Prostate gland (tissue), 2 donors: ENCODE measurements at regions not wholly inside any gene's neighbourhood (a gene's known extent, or its start where the extent isn't known, plus 50 kb on each side); places are given as distances from the start of the nearest gene placed in this dataset.

Experiments
- CTCF ChIP-seq, 4 experiments: fragments of 200-600 bp in 2 of 4; fragments of 450-650 bp in 2 of 4; sonication (generic) in 2 of 4; IDR thresholded peaks; 1 replicate in 3 of 4; 2 replicates in 1 of 4; pipeline ENCODE4 v1.5.1; 2016 to 2019; ENCODE audit warnings: antibody characterized with exemption in 4 of 4, mild to moderate bottlenecking in 2 of 4, moderate library complexity in 2 of 4
- POLR2AphosphoS5 ChIP-seq: sonication (generic); formaldehyde crosslinking; IDR thresholded peaks from one replicate; pipeline ENCODE4 v1.6.1; 2017; ENCODE audit warnings: antibody characterized with exemption

DNA sequence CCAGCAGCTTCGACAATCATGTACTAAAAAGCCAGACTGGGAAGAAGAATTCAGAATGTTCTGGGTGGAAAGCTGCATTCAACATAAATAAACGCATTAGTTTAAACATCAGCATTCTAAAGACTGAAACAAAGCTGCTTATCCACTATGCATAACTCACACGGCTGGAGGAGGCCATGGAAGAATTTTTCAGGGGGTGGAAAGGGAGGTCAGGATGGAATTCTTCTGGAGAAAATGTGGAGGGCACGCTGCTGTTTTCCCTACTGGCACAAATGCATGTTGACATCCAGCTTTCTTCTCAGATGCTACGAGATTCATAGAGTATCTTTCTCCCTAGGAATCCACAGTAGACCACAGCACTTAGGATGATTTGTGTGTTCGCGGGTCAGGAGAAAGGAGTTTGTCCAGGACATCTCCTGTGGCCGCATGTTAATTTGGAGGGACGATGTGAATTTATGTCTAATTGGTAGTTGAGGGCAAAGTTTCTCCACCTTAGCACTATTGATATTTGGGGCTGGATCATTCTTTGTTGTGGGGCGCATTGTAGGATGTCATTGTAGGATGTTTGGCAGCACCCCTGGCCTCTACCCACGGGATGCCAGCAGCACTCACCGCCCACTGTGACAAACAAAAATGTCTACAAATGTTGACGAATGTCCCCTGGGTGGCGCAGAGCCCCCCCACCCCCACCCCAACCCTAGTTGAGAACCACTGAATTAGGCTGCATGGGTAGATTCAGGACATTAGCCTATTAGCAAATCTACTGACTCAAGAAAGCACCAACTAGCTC lies 86.5 kb upstream of the KAZN start:
- TF ChIP-seq POLR2AphosphoS5 (no peak), CTCF (IDR thresholded peaks at IDR 0.05) (no peak)
